DND-41 (cell line): ENCODE measurements at regions not wholly inside any gene's neighbourhood (a gene's known extent, or its start where the extent isn't known, plus 50 kb on each side); places are given as distances from the start of the nearest gene placed in this dataset.

Experiments used
- ATAC-seq: fragments of 200-7000 bp; cut with Tn5 transposase; 3 replicates; pipeline ENCODE4 v1.9.1; 2021; ENCODE audit warnings: low read depth; ENCODE audit not compliant: insufficient read depth
- DNase-seq: peaks from one replicate; pipeline ENCODE4 v3.0.0-alpha.2; 2020
- H2AFZ ChIP-seq: 2 replicates; pipeline ENCODE4 v1.6.0; 2012; ENCODE audit warnings: low read depth, low read length
- H3K27ac ChIP-seq: 2 replicates; pipeline ENCODE4 v1.5.1; 2012; ENCODE audit warnings: low read length, inconsistent platforms
- H3K27me3 ChIP-seq: fragments of 200-600 bp; sonication (generic); 2 replicates; pipeline ENCODE4 v1.6.0; 2012; ENCODE audit warnings: low read length, mild to moderate bottlenecking, inconsistent platforms; ENCODE audit not compliant: insufficient read depth, poor library complexity
- H3K36me3 ChIP-seq: 2 replicates; pipeline ENCODE4 v1.5.1; 2012; ENCODE audit warnings: low read length, inconsistent platforms; ENCODE audit not compliant: insufficient read depth
- H3K4me1 ChIP-seq: 2 replicates; pipeline ENCODE4 v1.5.1; 2012; ENCODE audit warnings: mild to moderate bottlenecking, low read length; ENCODE audit not compliant: insufficient read depth
- H3K4me2 ChIP-seq: 2 replicates; pipeline ENCODE4 v1.6.0; 2012; ENCODE audit warnings: mild to moderate bottlenecking, moderate library complexity, low read length, inconsistent platforms; ENCODE audit not compliant: insufficient read depth
- H3K4me3 ChIP-seq, 2 experiments: fragments of 200-600 bp in 1 of 2; shearing (Covaris generic) in 1 of 2; 2 replicates each; pipeline ENCODE4 v1.5.1; 2012 to 2016; ENCODE audit warnings: inconsistent platforms in 2 of 2, low read length in 2 of 2, mild to moderate bottlenecking in 2 of 2, low read depth in 1 of 2, moderate library complexity in 1 of 2
- H3K79me2 ChIP-seq: 2 replicates; pipeline ENCODE4 v1.6.0; 2012; ENCODE audit warnings: low read length, inconsistent platforms; ENCODE audit not compliant: insufficient read depth
- H3K9ac ChIP-seq: 2 replicates; pipeline ENCODE4 v1.6.0; 2012; ENCODE audit warnings: low read depth, mild to moderate bottlenecking, inconsistent platforms, low read length, moderate library complexity
- H3K9me3 ChIP-seq: 2 replicates; pipeline ENCODE4 v1.5.1; 2012; ENCODE audit warnings: low read length, moderate library complexity, mild to moderate bottlenecking, inconsistent platforms; ENCODE audit not compliant: insufficient read depth, severe bottlenecking
- H4K20me1 ChIP-seq: 2 replicates; pipeline ENCODE4 v1.6.0; 2012; ENCODE audit warnings: low read length; ENCODE audit not compliant: insufficient read depth
- EZH2 ChIP-seq: IDR thresholded peaks from 3 replicates; pipeline ENCODE4 v1.6.1; 2012; ENCODE audit warnings: borderline replicate concordance, low read depth, mild to moderate bottlenecking, moderate library complexity, low read length, inconsistent platforms; ENCODE audit not compliant: severe bottlenecking
- TF ChIP-seq, protein P1 (sequence below): IDR thresholded peaks from 2 replicates; pipeline ENCODE4 v1.5.1; 2012; ENCODE audit warnings: borderline replicate concordance, low read length, moderate library complexity, mild to moderate bottlenecking; ENCODE audit not compliant: poor library complexity, severe bottlenecking; ENCODE audit errors: extremely low read depth

DNA sequence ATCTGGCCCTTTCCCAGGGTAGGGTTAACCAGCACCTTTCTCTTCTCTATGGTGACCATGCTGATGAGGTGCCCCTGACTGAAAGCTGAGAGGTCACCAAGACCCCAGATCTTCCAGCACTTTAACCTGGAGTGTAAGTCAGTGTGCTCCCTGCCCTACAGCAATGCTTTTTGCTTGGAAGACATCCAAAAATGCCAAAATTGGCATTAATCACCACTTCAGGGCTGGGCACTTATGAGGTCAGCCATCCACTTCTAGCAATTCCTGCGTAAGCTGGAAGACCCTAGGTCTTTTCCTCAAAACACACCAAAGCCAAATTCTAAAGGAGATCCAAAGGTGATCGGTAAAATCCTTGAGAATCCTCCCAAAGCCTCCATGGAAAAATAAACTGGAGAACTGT is 81.2 kb upstream of the LOC128125822 start:
- Histone ChIP-seq H2AFZ (no peak overlapping the region), H3K4me1 (no peaks in the 10 kb centered on the region), H3K27ac (no peak overlapping the region), H3K4me2 (no peak overlapping the region), H3K4me3 (no peak overlapping the region), H3K9ac (no peak overlapping the region), H3K9me3 (no peaks in the 10 kb centered on the region), H3K79me2 (no peaks in the 10 kb centered on the region), H3K27me3 (no peaks in the 10 kb centered on the region), H4K20me1 (no peaks in the 10 kb centered on the region), H3K36me3 (no peaks in the 10 kb centered on the region)
- ATAC-seq (no peak), DNase-seq (no peak)
- no peak for TF ChIP-seq EZH2
- TF ChIP-seq, protein P1, sequence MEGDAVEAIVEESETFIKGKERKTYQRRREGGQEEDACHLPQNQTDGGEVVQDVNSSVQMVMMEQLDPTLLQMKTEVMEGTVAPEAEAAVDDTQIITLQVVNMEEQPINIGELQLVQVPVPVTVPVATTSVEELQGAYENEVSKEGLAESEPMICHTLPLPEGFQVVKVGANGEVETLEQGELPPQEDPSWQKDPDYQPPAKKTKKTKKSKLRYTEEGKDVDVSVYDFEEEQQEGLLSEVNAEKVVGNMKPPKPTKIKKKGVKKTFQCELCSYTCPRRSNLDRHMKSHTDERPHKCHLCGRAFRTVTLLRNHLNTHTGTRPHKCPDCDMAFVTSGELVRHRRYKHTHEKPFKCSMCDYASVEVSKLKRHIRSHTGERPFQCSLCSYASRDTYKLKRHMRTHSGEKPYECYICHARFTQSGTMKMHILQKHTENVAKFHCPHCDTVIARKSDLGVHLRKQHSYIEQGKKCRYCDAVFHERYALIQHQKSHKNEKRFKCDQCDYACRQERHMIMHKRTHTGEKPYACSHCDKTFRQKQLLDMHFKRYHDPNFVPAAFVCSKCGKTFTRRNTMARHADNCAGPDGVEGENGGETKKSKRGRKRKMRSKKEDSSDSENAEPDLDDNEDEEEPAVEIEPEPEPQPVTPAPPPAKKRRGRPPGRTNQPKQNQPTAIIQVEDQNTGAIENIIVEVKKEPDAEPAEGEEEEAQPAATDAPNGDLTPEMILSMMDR: no peak

DNA sequence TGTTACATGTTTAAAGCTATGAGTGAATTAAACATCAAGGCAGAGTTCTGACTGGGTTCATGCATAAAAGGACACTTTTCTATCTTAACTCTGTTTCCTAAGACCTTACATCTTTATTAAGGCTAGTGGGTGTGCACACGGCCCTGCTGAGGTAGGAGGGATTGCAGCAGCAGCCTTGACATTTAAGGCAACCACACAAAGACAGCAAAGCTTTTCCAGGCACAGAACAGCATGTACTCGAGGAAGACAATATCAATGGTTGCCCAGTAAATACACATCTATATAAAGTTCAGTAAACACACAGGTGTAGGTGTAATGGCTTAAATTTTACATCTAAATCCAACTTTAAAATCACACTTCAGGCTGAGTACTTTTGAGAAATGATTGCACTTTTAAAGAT is 79.8 kb upstream of the LOC128125822 start:
- H3K79me2 ChIP-seq: no peaks in the 10 kb centered on the region
- H2AFZ ChIP-seq: no peak overlapping the region
- TF ChIP-seq, protein P1: no peak
- no peak for TF ChIP-seq EZH2
- H3K9me3 ChIP-seq: no peaks in the 10 kb centered on the region
- ATAC-seq (no peak), DNase-seq (no peak)
- no peak overlapping the region for H3K9ac ChIP-seq
- H3K4me2 ChIP-seq: no peak overlapping the region
- H3K36me3 ChIP-seq: no peaks in the 10 kb centered on the region
- no peaks in the 10 kb centered on the region for H3K27me3 ChIP-seq
- H4K20me1 ChIP-seq: no peaks in the 10 kb centered on the region
- no peaks in the 10 kb centered on the region for H3K4me1 ChIP-seq
- H3K4me3 ChIP-seq: no peak overlapping the region
- H3K27ac ChIP-seq: no peak overlapping the region

DNA sequence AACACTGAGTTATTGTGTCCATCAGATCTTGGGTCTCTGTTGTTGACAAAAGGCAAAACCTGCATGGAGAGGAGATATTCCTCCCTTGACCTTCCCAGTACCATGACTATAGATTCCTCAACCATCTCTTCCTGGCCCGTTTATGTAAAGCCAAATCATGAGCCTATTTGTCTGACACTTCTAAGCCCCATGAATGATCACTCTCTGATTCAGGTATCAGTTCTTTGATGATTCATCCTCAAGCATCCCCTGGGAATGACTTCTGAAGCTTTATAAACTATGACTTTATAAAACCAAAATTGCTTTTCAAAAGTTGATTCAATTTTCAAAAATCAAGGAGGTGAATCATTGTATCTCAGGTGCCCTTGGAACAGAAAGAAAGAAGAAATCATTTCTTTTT is 78.7 kb upstream of the LOC128125822 start:
- Histone ChIP-seq H3K4me3 (no peak overlapping the region), H2AFZ (no peak overlapping the region), H3K4me1 (no peaks in the 10 kb centered on the region), H3K9ac (no peak overlapping the region), H3K27ac (no peak overlapping the region), H3K79me2 (no peaks in the 10 kb centered on the region), H4K20me1 (no peaks in the 10 kb centered on the region), H3K36me3 (no peaks in the 10 kb centered on the region), H3K27me3 (no peaks in the 10 kb centered on the region), H3K4me2 (no peak overlapping the region), H3K9me3 (no peaks in the 10 kb centered on the region)
- TF ChIP-seq EZH2: no peak
- TF ChIP-seq, protein P1: no peak
- no peak for ATAC-seq
- no peak for DNase-seq

DNA sequence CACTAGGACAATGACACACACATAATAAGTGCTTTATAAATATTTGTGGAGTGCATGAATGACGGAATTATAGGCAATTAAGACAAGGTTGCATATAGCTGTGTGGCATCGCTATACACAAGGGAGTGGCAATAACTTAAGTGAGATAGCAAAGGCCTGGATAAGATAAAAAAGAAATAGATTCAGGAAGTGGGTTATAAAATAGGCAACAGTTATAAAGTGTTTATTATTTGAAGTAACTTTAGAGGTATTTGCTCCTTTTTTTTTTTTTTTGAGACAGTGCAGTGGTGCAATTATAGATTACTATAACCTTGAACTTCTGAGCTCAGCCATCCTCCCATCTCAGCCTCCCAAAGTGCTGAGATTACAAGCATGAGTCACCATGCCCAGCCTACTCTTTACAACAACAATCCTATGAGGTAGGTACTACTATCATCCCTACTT is 75.9 kb upstream of the LOC128125822 start:
- H3K9ac ChIP-seq: no peak overlapping the region
- H3K36me3 ChIP-seq: no peaks in the 10 kb centered on the region
- TF ChIP-seq, protein P1: no peak
- no peak for TF ChIP-seq EZH2
- H3K9me3 ChIP-seq: no peaks in the 10 kb centered on the region
- H2AFZ ChIP-seq: no peak overlapping the region
- H3K27me3 ChIP-seq: no peaks in the 10 kb centered on the region
- no peaks in the 10 kb centered on the region for H3K4me1 ChIP-seq
- H4K20me1 ChIP-seq: no peaks in the 10 kb centered on the region
- no peak for ATAC-seq
- H3K79me2 ChIP-seq: no peaks in the 10 kb centered on the region
- DNase-seq: no peak
- H3K27ac ChIP-seq: no peak overlapping the region
- H3K4me2 ChIP-seq: no peak overlapping the region
- H3K4me3 ChIP-seq: no peak overlapping the region
